ENCODE measurements at regions not wholly inside any gene's neighbourhood (a gene's known extent, or its start where the extent isn't known, plus 50 kb on each side); places are given as distances from the start of the nearest gene placed in this dataset.

GRCh38 chr11:80779905-80780605, 1339.2 kb upstream of the TENM4 start:
- H3K9ac ChIP-seq (ENCODE audit: low read depth in 1 of 2, low read length in 2 of 2): no peak overlapping the region
- H3K4me1 ChIP-seq (ENCODE audit: control insufficient read depth in 2 of 2, insufficient read depth in 2 of 2, low read length in 2 of 2): no peaks in the 10 kb centered on the region
- no peak overlapping the region for H3K27ac ChIP-seq (ENCODE audit: low read depth in 2 of 2, low read length in 2 of 2)
- no peaks in the 10 kb centered on the region for H3K9me3 ChIP-seq (ENCODE audit: control insufficient read depth in 2 of 2, low read length in 2 of 2)
- H3K36me3 ChIP-seq (ENCODE audit: control insufficient read depth in 2 of 2, insufficient read depth in 2 of 2, low read length in 2 of 2): no peaks in the 10 kb centered on the region
- H3K27me3 ChIP-seq (ENCODE audit: control insufficient read depth in 2 of 2, insufficient read depth in 2 of 2, low read length in 2 of 2): no peaks in the 10 kb centered on the region
- H3K4me3 ChIP-seq (ENCODE audit: low read length in 2 of 2): no peak overlapping the region

DNA sequence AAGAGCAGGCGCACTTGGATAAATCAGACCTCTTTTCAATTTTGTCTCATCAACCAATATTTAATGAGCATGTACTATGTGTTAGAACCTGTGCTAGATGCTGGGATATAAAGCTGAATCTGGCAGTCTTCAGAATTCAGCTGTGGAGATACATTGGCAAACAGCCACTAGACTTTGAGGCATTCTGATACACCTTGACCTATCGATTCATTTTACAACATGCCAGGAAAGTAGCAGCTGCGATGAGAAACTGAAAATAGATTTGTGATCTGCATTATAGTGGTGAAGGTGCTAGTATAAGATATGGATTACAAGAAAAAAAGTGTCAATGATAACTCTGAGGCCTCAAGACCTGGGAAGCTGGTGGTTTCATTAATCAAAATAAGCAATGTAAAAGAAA, 1338.1 kb upstream of the TENM4 start:
- Histone ChIP-seq H3K27ac (ENCODE audit: low read depth in 2 of 2, low read length in 2 of 2) (no peak overlapping the region), H3K9me3 (ENCODE audit: control insufficient read depth in 2 of 2, low read length in 2 of 2) (no peaks in the 10 kb centered on the region), H3K27me3 (ENCODE audit: control insufficient read depth in 2 of 2, insufficient read depth in 2 of 2, low read length in 2 of 2) (no peaks in the 10 kb centered on the region), H3K4me3 (ENCODE audit: low read length in 2 of 2) (no peak overlapping the region), H3K9ac (ENCODE audit: low read depth in 1 of 2, low read length in 2 of 2) (no peak overlapping the region), H3K4me1 (ENCODE audit: control insufficient read depth in 2 of 2, insufficient read depth in 2 of 2, low read length in 2 of 2) (no peaks in the 10 kb centered on the region), H3K36me3 (ENCODE audit: control insufficient read depth in 2 of 2, insufficient read depth in 2 of 2, low read length in 2 of 2) (no peaks in the 10 kb centered on the region)

DNA sequence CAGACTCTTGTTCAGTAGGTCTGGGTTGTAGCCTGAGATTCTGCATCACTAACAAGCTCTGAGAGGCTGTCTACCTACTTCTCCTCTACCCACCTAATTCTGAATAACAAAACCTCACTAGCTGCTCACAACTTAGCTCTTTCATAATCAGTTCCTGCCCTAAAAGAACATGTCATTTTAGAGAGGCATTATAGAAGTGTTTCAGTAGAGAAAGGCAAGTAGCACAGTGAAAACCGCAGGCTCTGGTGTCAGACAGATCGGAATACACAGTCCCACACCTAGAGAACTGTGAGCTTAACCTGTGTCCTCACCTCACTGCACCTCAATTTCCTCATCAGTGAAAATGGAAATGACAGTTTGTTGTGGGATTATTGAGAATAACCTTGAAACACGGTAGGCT, 1337.6 kb upstream of the TENM4 start:
- Histone ChIP-seq H3K4me1 (ENCODE audit: control insufficient read depth in 2 of 2, insufficient read depth in 2 of 2, low read length in 2 of 2) (no peaks in the 10 kb centered on the region), H3K36me3 (ENCODE audit: control insufficient read depth in 2 of 2, insufficient read depth in 2 of 2, low read length in 2 of 2) (no peaks in the 10 kb centered on the region), H3K27me3 (ENCODE audit: control insufficient read depth in 2 of 2, insufficient read depth in 2 of 2, low read length in 2 of 2) (no peaks in the 10 kb centered on the region), H3K9ac (ENCODE audit: low read depth in 1 of 2, low read length in 2 of 2) (no peak overlapping the region), H3K9me3 (ENCODE audit: control insufficient read depth in 2 of 2, low read length in 2 of 2) (no peaks in the 10 kb centered on the region), H3K27ac (ENCODE audit: low read depth in 2 of 2, low read length in 2 of 2) (no peak overlapping the region), H3K4me3 (ENCODE audit: low read length in 2 of 2) (no peak overlapping the region)

- no peak overlapping the region for H3K4me3 ChIP-seq (ENCODE audit: low read length in 2 of 2)
- H3K4me1 ChIP-seq (ENCODE audit: control insufficient read depth in 2 of 2, insufficient read depth in 2 of 2, low read length in 2 of 2): no peaks in the 10 kb centered on the region
- H3K27me3 ChIP-seq (ENCODE audit: control insufficient read depth in 2 of 2, insufficient read depth in 2 of 2, low read length in 2 of 2): no peaks in the 10 kb centered on the region
- no peak overlapping the region for H3K27ac ChIP-seq (ENCODE audit: low read depth in 2 of 2, low read length in 2 of 2)
- no peaks in the 10 kb centered on the region for H3K9me3 ChIP-seq (ENCODE audit: control insufficient read depth in 2 of 2, low read length in 2 of 2)
- no peak overlapping the region for H3K9ac ChIP-seq (ENCODE audit: low read depth in 1 of 2, low read length in 2 of 2)
- H3K36me3 ChIP-seq (ENCODE audit: control insufficient read depth in 2 of 2, insufficient read depth in 2 of 2, low read length in 2 of 2): no peaks in the 10 kb centered on the region
These were observed 1333.1 kb upstream of the TENM4 start for GRCh38 chr11:80773919-80774318.

DNA sequence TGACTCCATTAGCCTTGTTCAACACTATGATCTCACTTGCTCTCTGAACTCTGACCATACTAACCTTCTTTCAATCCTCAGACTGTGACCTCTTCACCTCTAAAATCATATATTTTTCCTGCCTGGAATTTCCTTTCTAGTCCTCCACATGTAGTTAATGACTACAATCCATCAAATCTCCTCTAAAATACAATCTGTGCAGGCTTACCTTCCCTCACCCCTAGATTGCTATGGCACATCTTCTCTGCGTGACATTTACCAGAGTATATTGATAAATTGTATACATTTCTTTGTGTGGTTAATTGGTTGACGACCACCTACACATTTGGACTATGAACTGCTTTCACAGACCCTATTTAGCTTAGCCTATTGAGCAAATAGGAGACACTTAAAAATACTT, 1330.2 kb upstream of the TENM4 start:
- no peak overlapping the region for H3K9ac ChIP-seq (ENCODE audit: low read depth in 1 of 2, low read length in 2 of 2)

GRCh38 chr11:80758787-80759186, 1318.0 kb upstream of the TENM4 start:
- no peaks in the 10 kb centered on the region for H3K9me3 ChIP-seq (ENCODE audit: control insufficient read depth in 2 of 2, low read length in 2 of 2)
- H3K27ac ChIP-seq (ENCODE audit: low read depth in 2 of 2, low read length in 2 of 2): no peak overlapping the region
- no peaks in the 10 kb centered on the region for H3K27me3 ChIP-seq (ENCODE audit: control insufficient read depth in 2 of 2, insufficient read depth in 2 of 2, low read length in 2 of 2)
- no peak overlapping the region for H3K9ac ChIP-seq (ENCODE audit: low read depth in 1 of 2, low read length in 2 of 2)
- no peak overlapping the region for H3K4me3 ChIP-seq (ENCODE audit: low read length in 2 of 2)
- H3K36me3 ChIP-seq (ENCODE audit: control insufficient read depth in 2 of 2, insufficient read depth in 2 of 2, low read length in 2 of 2): no peaks in the 10 kb centered on the region
- no peaks in the 10 kb centered on the region for H3K4me1 ChIP-seq (ENCODE audit: control insufficient read depth in 2 of 2, insufficient read depth in 2 of 2, low read length in 2 of 2)

More for the DNA sequence above, 1330.2 kb upstream of the TENM4 start:
- Histone ChIP-seq H3K27me3 (ENCODE audit: control insufficient read depth in 2 of 2, insufficient read depth in 2 of 2, low read length in 2 of 2) (no peaks in the 10 kb centered on the region), H3K4me1 (ENCODE audit: control insufficient read depth in 2 of 2, insufficient read depth in 2 of 2, low read length in 2 of 2) (no peaks in the 10 kb centered on the region), H3K4me3 (ENCODE audit: low read length in 2 of 2) (no peak overlapping the region), H3K9me3 (ENCODE audit: control insufficient read depth in 2 of 2, low read length in 2 of 2) (no peaks in the 10 kb centered on the region), H3K36me3 (ENCODE audit: control insufficient read depth in 2 of 2, insufficient read depth in 2 of 2, low read length in 2 of 2) (no peaks in the 10 kb centered on the region), H3K27ac (ENCODE audit: low read depth in 2 of 2, low read length in 2 of 2) (no peak overlapping the region)

DNA sequence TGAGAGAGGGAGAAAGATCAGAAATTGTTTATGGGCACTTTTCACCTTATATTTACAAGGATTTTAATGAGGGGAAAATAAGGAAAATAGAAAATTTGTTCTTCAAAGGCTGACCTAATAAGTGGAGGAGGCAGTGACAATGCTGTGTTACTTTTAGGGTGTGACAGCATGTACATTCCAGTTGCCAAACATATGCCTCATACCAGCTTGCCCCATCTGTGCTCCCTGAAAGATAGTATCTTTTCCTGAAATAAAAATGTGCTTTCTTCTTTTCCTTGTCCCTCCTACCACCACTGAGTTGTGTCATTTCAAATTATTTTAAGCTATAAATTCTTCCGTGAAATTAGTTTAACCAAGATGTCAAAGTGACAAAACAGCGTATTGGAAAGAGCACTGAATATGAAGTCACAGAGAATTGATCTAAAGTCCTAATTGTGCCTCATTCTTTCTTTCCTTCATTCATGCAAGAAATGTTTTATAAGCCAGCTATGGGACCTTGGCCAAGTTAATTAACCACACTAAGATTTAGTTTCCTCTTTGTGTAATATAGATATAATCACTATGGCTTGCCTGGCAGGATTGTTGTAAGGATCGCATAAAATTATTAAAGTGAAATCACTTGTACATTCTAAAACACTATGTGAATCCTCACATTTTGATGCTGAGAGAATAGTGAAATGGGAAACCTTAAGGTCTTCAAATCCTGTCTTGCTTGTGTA, 1307.5 kb upstream of the TENM4 start:
- H3K9ac ChIP-seq (ENCODE audit: low read depth in 1 of 2, low read length in 2 of 2): no peak overlapping the region
- H3K9me3 ChIP-seq (ENCODE audit: control insufficient read depth in 2 of 2, low read length in 2 of 2): no peaks in the 10 kb centered on the region
- H3K4me1 ChIP-seq (ENCODE audit: control insufficient read depth in 2 of 2, insufficient read depth in 2 of 2, low read length in 2 of 2): no peaks in the 10 kb centered on the region
- H3K36me3 ChIP-seq (ENCODE audit: control insufficient read depth in 2 of 2, insufficient read depth in 2 of 2, low read length in 2 of 2): no peaks in the 10 kb centered on the region
- no peaks in the 10 kb centered on the region for H3K27me3 ChIP-seq (ENCODE audit: control insufficient read depth in 2 of 2, insufficient read depth in 2 of 2, low read length in 2 of 2)
- no peak overlapping the region for H3K27ac ChIP-seq (ENCODE audit: low read depth in 2 of 2, low read length in 2 of 2)
- no peak overlapping the region for H3K4me3 ChIP-seq (ENCODE audit: low read length in 2 of 2)

- Histone ChIP-seq H3K27ac (ENCODE audit: low read depth in 2 of 2, low read length in 2 of 2) (no peak overlapping the region), H3K4me1 (ENCODE audit: control insufficient read depth in 2 of 2, insufficient read depth in 2 of 2, low read length in 2 of 2) (no peaks in the 10 kb centered on the region), H3K4me3 (ENCODE audit: low read length in 2 of 2) (no peak overlapping the region), H3K9ac (ENCODE audit: low read depth in 1 of 2, low read length in 2 of 2) (no peak overlapping the region), H3K36me3 (ENCODE audit: control insufficient read depth in 2 of 2, insufficient read depth in 2 of 2, low read length in 2 of 2) (no peaks in the 10 kb centered on the region), H3K9me3 (ENCODE audit: control insufficient read depth in 2 of 2, low read length in 2 of 2) (no peaks in the 10 kb centered on the region), H3K27me3 (ENCODE audit: control insufficient read depth in 2 of 2, insufficient read depth in 2 of 2, low read length in 2 of 2) (no peaks in the 10 kb centered on the region)
These were observed 1305.5 kb upstream of the TENM4 start for GRCh38 chr11:80746300-80746699.

- Histone ChIP-seq H3K4me3 (ENCODE audit: low read length in 2 of 2) (no peak overlapping the region), H3K27ac (ENCODE audit: low read depth in 2 of 2, low read length in 2 of 2) (no peak overlapping the region), H3K9me3 (ENCODE audit: control insufficient read depth in 2 of 2, low read length in 2 of 2) (no peaks in the 10 kb centered on the region), H3K27me3 (ENCODE audit: control insufficient read depth in 2 of 2, insufficient read depth in 2 of 2, low read length in 2 of 2) (no peaks in the 10 kb centered on the region), H3K36me3 (ENCODE audit: control insufficient read depth in 2 of 2, insufficient read depth in 2 of 2, low read length in 2 of 2) (no peaks in the 10 kb centered on the region), H3K9ac (ENCODE audit: low read depth in 1 of 2, low read length in 2 of 2) (no peak overlapping the region), H3K4me1 (ENCODE audit: control insufficient read depth in 2 of 2, insufficient read depth in 2 of 2, low read length in 2 of 2) (no peaks in the 10 kb centered on the region)
These were observed 1304.6 kb upstream of the TENM4 start for GRCh38 chr11:80745416-80745815.

- Histone ChIP-seq H3K9ac (ENCODE audit: low read depth in 1 of 2, low read length in 2 of 2) (no peak overlapping the region), H3K4me3 (ENCODE audit: low read length in 2 of 2) (no peak overlapping the region), H3K27me3 (ENCODE audit: control insufficient read depth in 2 of 2, insufficient read depth in 2 of 2, low read length in 2 of 2) (no peaks in the 10 kb centered on the region), H3K4me1 (ENCODE audit: control insufficient read depth in 2 of 2, insufficient read depth in 2 of 2, low read length in 2 of 2) (no peaks in the 10 kb centered on the region), H3K36me3 (ENCODE audit: control insufficient read depth in 2 of 2, insufficient read depth in 2 of 2, low read length in 2 of 2) (no peaks in the 10 kb centered on the region), H3K9me3 (ENCODE audit: control insufficient read depth in 2 of 2, low read length in 2 of 2) (no peaks in the 10 kb centered on the region), H3K27ac (ENCODE audit: low read depth in 2 of 2, low read length in 2 of 2) (no peak overlapping the region)
These were observed 1293.0 kb upstream of the TENM4 start for GRCh38 chr11:80733790-80734189.

Data from mucosa of rectum (tissue), 2 donors.